T-helper 17 cell (primary cell): ENCODE measurements at regions not wholly inside any gene's neighbourhood (a gene's known extent, or its start where the extent isn't known, plus 50 kb on each side); places are given as distances from the start of the nearest gene placed in this dataset.
"Not testable (repeated sequence)": the region's sequence is repeated elsewhere in the genome, so short reads cannot be mapped to it uniquely, and the experiment has no call there.

Source experiments
- ATAC-seq: fragments of 150-1000 bp; cut with Tn5 transposase; 2 replicates; pipeline ENCODE4 v1.10.0; 2021; ENCODE audit warnings: mild to moderate bottlenecking, moderate library complexity
- DNase-seq, 3 donors: peaks; one replicate each; pipeline versions ENCODE4 v3.0.0 to v3.0.0-alpha.2; 2020 to 2021
- H3K9me3 ChIP-seq: one replicate; pipeline ENCODE4 v1.7.0; 2013; ENCODE audit warnings: low read length, mild to moderate bottlenecking; ENCODE audit not compliant: control insufficient read depth, poor library complexity, severe bottlenecking
- H3K27ac Mint-ChIP-seq: one replicate; pipeline ENCODE4 v1.8.0; 2022; ENCODE audit warnings: mild to moderate bottlenecking, moderate library complexity, mixed read lengths
- H3K27me3 Mint-ChIP-seq: one replicate; pipeline ENCODE4 v1.8.0; 2022; ENCODE audit warnings: mixed read lengths
- H3K36me3 Mint-ChIP-seq: one replicate; pipeline ENCODE4 v1.8.0; 2022; ENCODE audit warnings: low read depth, mixed read lengths
- H3K4me1 Mint-ChIP-seq: one replicate; pipeline ENCODE4 v1.8.0; 2022; ENCODE audit warnings: mild to moderate bottlenecking, mixed read lengths
- H3K4me3 Mint-ChIP-seq: one replicate; pipeline ENCODE4 v1.8.0; 2022; ENCODE audit warnings: mild to moderate bottlenecking, moderate library complexity, mixed read lengths

DNA sequence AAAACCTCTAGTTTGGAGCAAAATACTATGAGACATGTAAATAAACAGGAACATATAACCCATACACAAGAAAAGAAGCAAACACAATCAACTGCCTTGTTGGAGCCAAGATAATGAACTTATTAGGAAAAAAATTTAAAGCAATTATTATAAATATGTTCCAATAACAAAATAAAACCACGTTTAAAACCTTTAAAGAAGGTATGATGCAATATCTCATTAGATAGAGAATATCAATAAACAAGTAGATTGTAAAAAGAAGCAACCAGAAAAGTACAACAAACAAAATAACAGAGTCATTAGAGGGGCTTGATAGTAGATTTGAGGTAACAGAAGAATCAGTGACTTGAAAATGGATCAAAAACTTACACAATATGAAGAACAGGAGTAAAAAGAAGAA, 327.0 kb upstream of the PCDH9 start:
- ATAC-seq = no peak
- no peak overlapping the region for H3K27ac Mint-ChIP-seq
- no peaks in the 10 kb centered on the region for H3K4me1 Mint-ChIP-seq
- H3K36me3 Mint-ChIP-seq = no peaks in the 10 kb centered on the region
- H3K4me3 Mint-ChIP-seq = no peak overlapping the region
- no peaks in the 10 kb centered on the region for H3K9me3 ChIP-seq
- DNase-seq = no peak
- no peaks in the 10 kb centered on the region for H3K27me3 Mint-ChIP-seq

DNA sequence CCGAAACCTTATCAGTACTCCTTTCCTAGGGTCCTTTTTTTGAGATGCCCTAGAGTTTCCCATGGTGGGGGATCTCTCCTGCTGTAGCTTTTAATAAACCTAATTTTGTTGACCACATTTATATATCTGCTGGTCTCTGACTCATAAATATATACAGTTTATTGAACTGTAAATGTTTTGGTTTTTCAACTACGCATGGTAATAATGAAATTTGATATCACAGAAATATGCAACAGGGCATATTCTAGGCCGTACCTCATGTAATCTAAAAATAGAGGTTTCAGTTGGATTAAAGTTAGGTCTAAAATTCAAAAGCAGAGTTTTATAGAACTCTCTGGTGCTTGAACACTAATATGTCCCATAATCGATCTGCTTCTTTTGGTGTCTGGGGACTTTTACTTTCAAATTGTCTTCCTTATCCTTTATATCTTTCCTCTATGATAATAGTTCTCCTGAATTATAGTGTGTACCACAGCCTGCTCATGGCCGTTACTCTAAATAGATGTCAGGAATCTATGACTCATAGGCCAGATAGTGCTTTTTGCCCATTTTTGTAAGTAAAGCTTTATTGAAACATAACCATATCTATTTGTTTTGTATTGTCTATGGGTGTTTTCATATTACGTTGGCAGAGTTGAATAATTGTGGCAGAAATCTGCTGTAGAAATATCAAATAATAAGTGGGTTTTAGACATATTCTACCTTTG, 324.8 kb upstream of the PCDH9 start:
- H3K4me3 Mint-ChIP-seq = no peak overlapping the region
- H3K36me3 Mint-ChIP-seq = no peaks in the 10 kb centered on the region
- no peaks in the 10 kb centered on the region for H3K27me3 Mint-ChIP-seq
- H3K27ac Mint-ChIP-seq = no peak overlapping the region
- no peak for DNase-seq
- H3K4me1 Mint-ChIP-seq = no peaks in the 10 kb centered on the region
- no peak for ATAC-seq
- no peaks in the 10 kb centered on the region for H3K9me3 ChIP-seq

DNA sequence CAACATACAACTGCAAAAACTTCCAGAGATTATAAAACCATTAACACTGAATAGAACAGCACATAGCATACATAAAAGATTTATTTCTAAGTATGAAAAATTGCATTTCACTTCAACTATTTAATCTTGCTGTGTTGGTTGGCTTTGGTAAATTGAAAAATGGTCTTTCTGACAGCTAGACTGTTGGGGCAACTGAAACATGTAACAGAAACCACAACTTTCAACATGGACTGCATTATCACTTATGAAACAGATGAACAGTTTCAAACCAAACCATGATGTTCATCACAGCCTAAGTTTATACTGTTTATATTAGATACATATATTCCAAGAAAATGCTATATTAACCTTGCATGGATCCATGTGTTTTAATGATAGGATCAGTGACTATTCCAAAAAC, 324.1 kb upstream of the PCDH9 start:
- DNase-seq (no peak), ATAC-seq (no peak)
- Mint-ChIP-seq H3K4me1 (no peaks in the 10 kb centered on the region), H3K27me3 (no peaks in the 10 kb centered on the region), H3K36me3 (no peaks in the 10 kb centered on the region), H3K4me3 (no peak overlapping the region), H3K27ac (no peak overlapping the region)
- no peaks in the 10 kb centered on the region for H3K9me3 ChIP-seq

DNA sequence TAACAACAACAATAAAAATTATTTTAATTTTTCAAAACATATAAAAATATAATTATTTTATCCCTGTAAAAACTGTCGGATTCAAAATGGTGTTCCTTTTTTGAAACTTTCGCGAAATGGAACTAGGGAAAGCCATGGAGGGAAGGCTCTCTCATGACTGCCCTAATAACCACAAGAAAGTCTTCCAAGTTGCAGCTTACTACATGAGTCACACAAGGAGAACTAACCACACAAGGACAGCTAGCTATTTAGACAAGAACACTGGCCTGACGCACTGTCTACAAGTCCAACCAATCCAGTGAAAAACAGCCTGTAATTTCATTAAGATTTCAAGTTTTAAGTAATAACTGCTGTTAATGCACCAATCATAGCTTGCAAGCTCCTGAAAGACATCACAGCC, 319.2 kb upstream of the PCDH9 start:
- H3K27me3 Mint-ChIP-seq = no peaks in the 10 kb centered on the region
- no peak overlapping the region for H3K4me3 Mint-ChIP-seq
- no peaks in the 10 kb centered on the region for H3K9me3 ChIP-seq
- DNase-seq (no peak), ATAC-seq (no peak)
- H3K27ac Mint-ChIP-seq = no peak overlapping the region
- H3K4me1 Mint-ChIP-seq = no peaks in the 10 kb centered on the region
- no peaks in the 10 kb centered on the region for H3K36me3 Mint-ChIP-seq

DNA sequence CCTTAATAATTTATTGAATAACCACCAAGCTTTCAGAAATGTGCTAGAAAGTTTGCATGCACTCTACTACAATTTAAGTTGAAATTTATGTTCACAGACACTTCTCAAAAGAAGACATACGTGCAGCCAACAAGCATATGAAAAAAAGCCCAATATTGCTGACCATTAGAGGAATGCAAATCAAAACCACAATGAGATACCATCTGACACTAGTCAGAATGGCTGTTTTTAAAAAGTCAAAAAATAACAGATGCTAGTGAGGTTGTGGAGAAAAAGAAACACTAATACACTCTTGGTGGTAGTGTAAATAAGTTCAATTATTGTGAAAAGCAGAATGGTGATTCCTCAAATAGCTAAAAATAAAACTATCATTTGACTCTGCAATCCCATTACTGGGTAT, 308.8 kb upstream of the PCDH9 start:
- Mint-ChIP-seq H3K4me3 (no peak overlapping the region), H3K27ac (no peak overlapping the region), H3K27me3 (no peaks in the 10 kb centered on the region), H3K4me1 (no peaks in the 10 kb centered on the region), H3K36me3 (no peaks in the 10 kb centered on the region)
- no peak for DNase-seq
- no peak for ATAC-seq
- H3K9me3 ChIP-seq = no peaks in the 10 kb centered on the region

DNA sequence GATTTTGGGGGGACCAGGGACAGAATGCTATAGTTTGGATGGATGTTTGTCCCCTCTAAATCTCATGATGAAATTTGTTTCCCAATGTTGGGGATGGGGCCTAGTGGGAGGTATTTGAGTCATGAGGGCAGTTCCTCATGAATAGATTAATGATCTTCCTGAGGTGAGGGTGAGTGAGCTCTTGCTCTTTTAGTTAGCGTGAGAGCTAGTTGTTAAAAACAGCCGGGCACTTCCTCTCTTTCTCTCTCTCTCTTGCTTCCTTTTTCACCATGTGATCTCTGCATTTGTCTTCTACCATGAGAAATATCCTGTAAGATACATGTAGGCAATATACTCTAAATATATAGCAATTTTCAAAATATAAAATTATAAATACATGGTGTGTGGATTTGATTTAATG, 290.8 kb upstream of the PCDH9 start:
- Mint-ChIP-seq H3K4me1 (no peaks in the 10 kb centered on the region), H3K36me3 (no peaks in the 10 kb centered on the region)
- no peak for DNase-seq

DNA sequence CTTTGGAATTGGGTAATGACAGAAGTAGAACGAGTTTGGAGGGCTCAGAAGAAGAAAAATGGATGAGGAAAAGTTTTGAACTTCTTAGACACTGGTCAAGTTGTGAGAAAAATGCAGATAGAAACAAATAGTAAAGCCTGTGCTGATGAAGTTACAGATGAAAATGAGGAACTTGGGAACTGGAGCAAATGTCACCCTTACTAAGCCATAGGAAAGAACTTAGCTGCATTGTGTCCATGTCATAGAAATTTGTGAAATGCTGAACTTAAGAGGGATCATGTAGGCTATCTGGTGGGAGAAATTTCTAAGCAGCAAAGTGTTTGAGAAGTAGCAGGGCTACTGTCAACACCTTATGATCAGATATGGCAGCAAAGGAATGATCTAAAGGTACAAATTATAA, 289.2 kb upstream of the PCDH9 start:
- Mint-ChIP-seq H3K4me1 (no peaks in the 10 kb centered on the region), H3K27me3 (no peaks in the 10 kb centered on the region), H3K36me3 (no peaks in the 10 kb centered on the region), H3K27ac (no peak overlapping the region), H3K4me3 (no peak overlapping the region)
- no peak for DNase-seq
- H3K9me3 ChIP-seq = no peaks in the 10 kb centered on the region
- no peak for ATAC-seq

More for the DNA sequence above, 290.8 kb upstream of the PCDH9 start:
- H3K27me3 Mint-ChIP-seq = no peaks in the 10 kb centered on the region
- no peaks in the 10 kb centered on the region for H3K9me3 ChIP-seq
- no peak overlapping the region for H3K4me3 Mint-ChIP-seq
- no peak overlapping the region for H3K27ac Mint-ChIP-seq
- no peak for ATAC-seq

DNA sequence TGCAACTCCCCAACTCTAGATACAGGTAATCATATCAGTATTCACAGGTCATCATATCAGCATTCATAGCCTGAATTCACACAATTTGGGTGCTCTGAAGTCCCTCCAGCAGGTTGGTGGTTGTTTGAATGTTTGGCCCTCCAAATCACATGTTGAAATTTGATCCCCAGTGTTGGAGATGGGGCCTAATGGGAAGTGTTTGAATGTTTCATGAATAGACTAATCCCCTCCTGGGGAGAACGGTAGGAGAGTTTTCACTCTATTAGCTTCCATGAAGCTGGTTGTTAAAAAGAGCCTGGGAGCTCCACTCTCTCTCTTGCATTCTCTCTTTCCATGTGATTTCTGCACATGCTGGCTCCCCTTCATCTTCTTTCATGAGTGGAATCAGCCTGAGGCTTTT, 288.6 kb upstream of the PCDH9 start:
- DNase-seq (no peak), ATAC-seq (no peak)
- Mint-ChIP-seq H3K4me1 (no peaks in the 10 kb centered on the region), H3K36me3 (no peaks in the 10 kb centered on the region), H3K27ac (no peak overlapping the region), H3K4me3 (no peak overlapping the region), H3K27me3 (no peaks in the 10 kb centered on the region)
- no peaks in the 10 kb centered on the region for H3K9me3 ChIP-seq

DNA sequence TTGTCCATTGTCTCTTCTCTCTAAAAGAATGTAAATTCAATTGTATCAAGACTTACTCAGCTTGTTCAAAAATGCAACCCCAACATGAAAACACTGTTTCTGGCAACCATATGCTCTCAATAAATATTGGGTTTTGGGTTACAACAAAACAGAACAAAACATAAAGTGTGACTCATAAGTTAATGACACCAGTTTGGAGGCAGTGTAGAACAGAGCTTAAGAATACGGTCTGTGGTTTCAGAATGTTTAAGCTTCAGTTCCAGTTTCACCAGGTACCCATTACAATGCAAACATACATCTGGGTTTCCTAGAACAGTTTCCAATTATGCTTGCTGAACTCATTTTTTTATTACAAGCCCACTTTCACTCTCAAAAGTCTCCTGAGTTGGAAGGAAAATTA, 285.8 kb upstream of the PCDH9 start:
- H3K36me3 Mint-ChIP-seq = no peaks in the 10 kb centered on the region
- ATAC-seq (no peak), DNase-seq (no peak)
- no peaks in the 10 kb centered on the region for H3K4me1 Mint-ChIP-seq
- H3K9me3 ChIP-seq = no peaks in the 10 kb centered on the region
- H3K27me3 Mint-ChIP-seq = no peaks in the 10 kb centered on the region
- no peak overlapping the region for H3K4me3 Mint-ChIP-seq
- H3K27ac Mint-ChIP-seq = no peak overlapping the region

DNA sequence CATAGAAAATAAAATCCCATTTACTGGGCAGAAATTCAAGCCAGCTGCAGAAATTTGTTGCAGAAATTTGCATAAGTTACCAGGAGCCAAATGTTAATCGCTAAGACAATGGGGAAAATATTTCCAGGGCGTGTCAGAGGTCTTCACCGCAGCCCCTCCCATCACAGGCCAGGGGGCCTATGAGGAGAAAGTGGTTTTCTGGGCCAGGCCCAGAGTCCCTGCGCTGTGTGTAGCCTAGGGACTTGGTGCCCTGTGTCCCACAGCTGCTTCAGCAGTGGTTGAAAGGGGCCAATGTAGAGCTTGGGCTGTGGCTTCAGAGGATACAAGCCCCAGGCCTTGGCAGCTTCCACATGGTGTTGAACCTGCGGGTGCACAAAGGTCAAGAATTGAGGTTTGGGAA, 278.9 kb upstream of the PCDH9 start:
- H3K36me3 Mint-ChIP-seq = no peaks in the 10 kb centered on the region
- no peak for DNase-seq
- H3K27me3 Mint-ChIP-seq = no peaks in the 10 kb centered on the region
- ATAC-seq = no peak
- H3K4me3 Mint-ChIP-seq = no peak overlapping the region
- no peaks in the 10 kb centered on the region for H3K9me3 ChIP-seq
- H3K4me1 Mint-ChIP-seq = no peaks in the 10 kb centered on the region
- no peak overlapping the region for H3K27ac Mint-ChIP-seq

DNA sequence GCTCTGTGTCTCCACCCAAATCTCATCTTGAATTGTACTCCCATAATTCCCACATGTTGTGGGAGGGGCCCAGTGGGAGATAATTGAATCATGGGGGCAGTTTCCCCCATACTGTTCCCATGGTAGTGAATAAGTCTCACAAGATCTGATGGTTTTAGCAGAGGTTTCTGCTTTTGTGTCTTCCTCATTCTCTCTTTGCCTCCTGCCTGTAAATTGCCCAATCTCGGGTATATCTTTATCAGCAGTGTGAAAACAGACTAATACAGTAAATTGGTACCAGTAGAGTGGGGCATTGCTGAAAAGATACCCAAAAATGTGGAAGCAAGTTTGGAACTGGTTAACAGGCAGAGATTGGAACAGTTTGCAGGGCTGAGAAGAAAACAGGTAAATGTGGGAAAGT, 278.1 kb upstream of the PCDH9 start:
- not testable (repeated sequence) for H3K36me3 Mint-ChIP-seq, ATAC-seq, H3K27me3 Mint-ChIP-seq, H3K27ac Mint-ChIP-seq, H3K4me1 Mint-ChIP-seq, H3K9me3 ChIP-seq, DNase-seq, H3K4me3 Mint-ChIP-seq

DNA sequence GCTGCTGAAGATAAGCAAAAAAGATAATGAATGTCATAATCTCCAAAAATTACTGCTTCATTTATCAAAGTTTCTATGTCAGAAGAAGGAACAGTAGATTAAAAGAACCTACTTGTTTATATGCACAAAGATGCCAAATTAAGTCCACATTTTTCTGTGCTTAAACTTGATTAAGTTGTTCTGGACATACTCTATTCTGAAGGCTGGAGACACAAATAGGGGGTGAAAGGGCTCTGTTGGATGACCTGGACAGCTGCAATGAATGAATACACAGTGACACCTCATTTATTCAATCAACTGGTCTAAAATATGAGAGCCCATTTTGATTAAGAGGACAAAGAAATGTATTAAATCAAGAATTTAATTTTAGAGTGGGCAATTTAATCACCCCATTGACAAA, 276.3 kb upstream of the PCDH9 start:
- no peak overlapping the region for H3K4me3 Mint-ChIP-seq

DNA sequence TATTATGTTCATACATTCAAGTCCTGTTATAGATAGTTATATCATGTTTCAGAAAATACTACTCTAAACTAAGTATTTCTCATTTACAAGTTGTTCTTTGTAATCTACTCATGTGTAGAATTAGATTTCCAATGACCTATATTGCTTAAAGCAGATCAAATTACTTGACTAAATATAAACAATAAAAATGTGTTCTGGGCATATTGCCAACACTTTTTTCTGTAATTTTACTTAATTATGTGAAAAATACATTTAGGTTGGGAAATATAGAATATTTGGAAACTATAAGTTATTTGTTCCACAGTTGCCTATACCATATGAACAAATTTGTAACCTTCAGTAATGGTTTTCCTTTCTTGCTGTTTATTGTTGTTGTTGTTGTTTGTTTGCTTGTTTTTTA, 275.2 kb upstream of the PCDH9 start:
- Mint-ChIP-seq H3K36me3 (no peaks in the 10 kb centered on the region), H3K4me3 (no peak overlapping the region), H3K27me3 (no peaks in the 10 kb centered on the region), H3K27ac (no peak overlapping the region), H3K4me1 (no peaks in the 10 kb centered on the region)
- no peaks in the 10 kb centered on the region for H3K9me3 ChIP-seq
- ATAC-seq = no peak
- no peak for DNase-seq

More for the DNA sequence above, 276.3 kb upstream of the PCDH9 start:
- no peak overlapping the region for H3K27ac Mint-ChIP-seq
- ATAC-seq = no peak
- H3K9me3 ChIP-seq = no peaks in the 10 kb centered on the region
- DNase-seq = no peak
- no peaks in the 10 kb centered on the region for H3K4me1 Mint-ChIP-seq
- H3K36me3 Mint-ChIP-seq = no peaks in the 10 kb centered on the region
- H3K27me3 Mint-ChIP-seq = no peaks in the 10 kb centered on the region

DNA sequence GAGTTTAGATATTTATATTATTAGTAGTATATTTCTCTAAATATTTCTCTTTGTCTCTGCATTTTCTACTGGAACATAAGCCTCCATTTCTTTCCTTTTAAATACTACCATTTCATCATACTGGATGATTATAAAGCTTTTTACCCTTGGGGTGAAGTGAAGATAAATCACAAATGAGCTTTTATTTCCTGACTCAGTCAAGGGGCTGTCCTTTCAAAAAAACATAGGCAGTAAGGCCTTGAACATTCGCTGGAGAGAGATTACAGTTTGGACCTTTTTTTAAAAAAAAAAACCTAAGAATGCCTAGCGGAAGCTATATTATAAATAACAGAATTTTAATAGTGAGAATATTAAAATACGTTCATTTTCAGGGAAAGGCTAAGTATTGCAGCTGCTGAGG, 268.8 kb upstream of the PCDH9 start:
- Mint-ChIP-seq H3K4me3 (no peak overlapping the region), H3K27me3 (no peaks in the 10 kb centered on the region), H3K36me3 (no peaks in the 10 kb centered on the region), H3K27ac (no peak overlapping the region), H3K4me1 (no peaks in the 10 kb centered on the region)
- DNase-seq = no peak
- no peaks in the 10 kb centered on the region for H3K9me3 ChIP-seq
- ATAC-seq = no peak
